PC-9 (cell line): ENCODE measurements at regions not wholly inside any gene's neighbourhood (a gene's known extent, or its start where the extent isn't known, plus 50 kb on each side); places are given as distances from the start of the nearest gene placed in this dataset.
"Not testable (repeated sequence)": the region's sequence is repeated elsewhere in the genome, so short reads cannot be mapped to it uniquely, and the experiment has no call there.

ENCODE experiments used
- BruUV-seq: library from RNA; stranded (reverse); fragments of 400-500 nt; replicated peaks from 2 replicates; lab custom pipeline; 2021; lab: Mats Ljungman, UMichigan
- CTCF ChIA-PET: fragments of 300-600 bp; sonication (Branson Sonifier 250); formaldehyde crosslinking; loops from one replicate; lab custom pipeline; 2022; ENCODE audit warnings: antibody characterized with exemption; lab: Charles Lee
- POLR2A ChIA-PET: fragments of 300-600 bp; sonication (Branson Sonifier 250); formaldehyde crosslinking; loops from one replicate; lab custom pipeline; 2022; ENCODE audit warnings: antibody characterized with exemption; ENCODE audit not compliant: unreplicated experiment; lab: Charles Lee
- DNase-seq, 2 experiments: peaks; one replicate each; pipeline versions ENCODE4 v3.0.0 to v3.0.0-alpha.2; 2015 to 2022; ENCODE audit warnings: mixed read lengths in 1 of 2
- H2AFZ ChIP-seq: fragments of 200-600 bp; sonication (generic); 2 replicates; pipeline ENCODE4 v1.8.1; 2017; ENCODE audit warnings: antibody characterized with exemption
- H3F3A ChIP-seq: fragments of 200-600 bp; sonication (generic); 2 replicates; pipeline ENCODE4 v1.8.1; 2017; ENCODE audit warnings: antibody characterized with exemption, mild to moderate bottlenecking, low read depth; ENCODE audit not compliant: insufficient read depth
- H3K27ac ChIP-seq: fragments of 200-600 bp; sonication (generic); 2 replicates; pipeline ENCODE4 v1.6.1; 2016; ENCODE audit warnings: mixed run types
- H3K27me3 ChIP-seq: fragments of 200-600 bp; sonication (generic); 2 replicates; pipeline ENCODE4 v1.6.1; 2016; ENCODE audit warnings: low read depth, mixed run types; ENCODE audit not compliant: insufficient read depth
- H3K36me3 ChIP-seq: fragments of 200-600 bp; sonication (generic); 2 replicates; pipeline ENCODE4 v1.6.1; 2016; ENCODE audit warnings: low read depth, mixed run types
- H3K4me1 ChIP-seq: fragments of 200-600 bp; sonication (generic); replicated peaks from 2 replicates; pipeline ENCODE4 v1.6.1; 2016; ENCODE audit warnings: mixed run types; ENCODE audit not compliant: insufficient read depth
- H3K4me2 ChIP-seq: fragments of 200-600 bp; sonication (generic); 2 replicates; pipeline ENCODE4 v1.6.1; 2017; ENCODE audit warnings: mixed run types
- H3K4me3 ChIP-seq: fragments of 200-600 bp; sonication (generic); 2 replicates; pipeline ENCODE4 v1.6.1; 2016; ENCODE audit warnings: mixed run types
- H3K79me2 ChIP-seq: fragments of 200-600 bp; sonication (generic); 2 replicates; pipeline ENCODE4 v1.6.1; 2017; ENCODE audit warnings: low read depth, mixed run types
- H3K9me2 ChIP-seq: fragments of 200-600 bp; sonication (generic); 2 replicates; pipeline ENCODE4 v1.8.1; 2017; ENCODE audit warnings: mild to moderate bottlenecking; ENCODE audit not compliant: insufficient read depth
- H3K9me3 ChIP-seq: fragments of 200-600 bp; sonication (generic); 2 replicates; pipeline ENCODE4 v1.8.1; 2016; ENCODE audit warnings: low read depth; ENCODE audit not compliant: insufficient read depth
- H4K20me1 ChIP-seq: fragments of 200-600 bp; sonication (generic); 2 replicates; pipeline ENCODE4 v1.8.1; 2017; ENCODE audit not compliant: insufficient read depth
- CTCF ChIP-seq: fragments of 200-600 bp; sonication (generic); conservative IDR thresholded peaks from 2 replicates; pipeline ENCODE4 v1.6.1; 2017; ENCODE audit warnings: mixed run types, antibody characterized with exemption, mild to moderate bottlenecking, moderate library complexity
- EZH2 ChIP-seq: fragments of 200-600 bp; sonication (generic); IDR thresholded peaks from 2 replicates; pipeline ENCODE4 v1.8.0; 2017; ENCODE audit warnings: antibody characterized with exemption, low read depth
- intact Hi-C: fragments of 100-400 bp; cut with micrococcal nuclease; formaldehyde crosslinking; loops from one replicate; pipeline ENCODE4 v1.10.0; 2022; ENCODE audit not compliant: unreplicated experiment

- peaks cover 3% of the 10 kb centered on the region; the same call in 1 of the 2 replicates for H3K9me3 ChIP-seq
- H3K36me3 ChIP-seq: no peaks in the 10 kb centered on the region
- BruUV-seq: no TSS peak
- peak overlapping the region; percentile 63 for H3K27ac ChIP-seq
- peaks cover 20% of the 10 kb centered on the region; the same call in 1 of the 2 replicates for H3F3A ChIP-seq
- H3K4me2 ChIP-seq: peak overlapping the region; percentile 49
- POLR2A ChIA-PET: no interaction called here
- no peak overlapping the region for H2AFZ ChIP-seq
- no peaks in the 10 kb centered on the region for H3K27me3 ChIP-seq
- H4K20me1 ChIP-seq: no peaks in the 10 kb centered on the region
- H3K4me3 ChIP-seq: no peak overlapping the region
- DNase-seq: no peak
- TF ChIP-seq EZH2 (no peak), CTCF (no peak)
- intact Hi-C loops: loop anchor here (10.0 kb wide), 1 partner anchor 643 kb away; the partner anchor contains the start of gene FOXC2
- CTCF ChIA-PET: no interaction called here
- H3K79me2 ChIP-seq: no peaks in the 10 kb centered on the region
- H3K9me2 ChIP-seq: no peaks in the 10 kb centered on the region
- peaks cover 53% of the 10 kb centered on the region for H3K4me1 ChIP-seq
These were observed 109.7 kb downstream of the C16orf95 start for GRCh38 chr16:87207509-87207908.

GRCh38 chr16:87207965-87208364, 109.2 kb downstream of the C16orf95 start:
- peak overlapping the region; percentile 63; the same call in 1 of the 2 replicates for H3K27ac ChIP-seq
- H3K4me2 ChIP-seq: peak overlapping the region; percentile 49
- BruUV-seq: no TSS peak
- peaks cover 55% of the 10 kb centered on the region for H3K4me1 ChIP-seq
- ChIA-PET POLR2A (no interaction called here), CTCF (no interaction called here)
- DNase-seq: no peak
- H3K9me3 ChIP-seq: peaks cover 3% of the 10 kb centered on the region; the same call in 1 of the 2 replicates
- H3K9me2 ChIP-seq: no peaks in the 10 kb centered on the region
- H3F3A ChIP-seq: peaks cover 25% of the 10 kb centered on the region; the same call in 1 of the 2 replicates
- H4K20me1 ChIP-seq: no peaks in the 10 kb centered on the region
- intact Hi-C loops: loop anchor here (10.0 kb wide), 1 partner anchor 643 kb away; the partner anchor contains the start of gene FOXC2
- no peak overlapping the region for H3K4me3 ChIP-seq
- no peaks in the 10 kb centered on the region for H3K36me3 ChIP-seq
- no peaks in the 10 kb centered on the region for H3K27me3 ChIP-seq
- no peak overlapping the region for H2AFZ ChIP-seq
- TF ChIP-seq EZH2 (no peak), CTCF (no peak)
- no peaks in the 10 kb centered on the region for H3K79me2 ChIP-seq

GRCh38 chr16:87208968-87209367, 108.2 kb downstream of the C16orf95 start:
- POLR2A ChIA-PET, H4K20me1 ChIP-seq, H3K9me2 ChIP-seq, H3K4me3 ChIP-seq, H3K27me3 ChIP-seq, CTCF ChIA-PET, DNase-seq, BruUV-seq, H2AFZ ChIP-seq, H3K4me2 ChIP-seq, H3K79me2 ChIP-seq, H3K27ac ChIP-seq, H3K36me3 ChIP-seq, H3K9me3 ChIP-seq: not testable (repeated sequence)
- H3K4me1 ChIP-seq: peaks cover 48% of the 10 kb centered on the region
- intact Hi-C loops: loop anchor here (10.0 kb wide), 1 partner anchor 644 kb away; the partner anchor contains the start of gene FOXC2
- H3F3A ChIP-seq: peaks cover 25% of the 10 kb centered on the region; the same call in 1 of the 2 replicates
